ENCODE measurements at regions not wholly inside any gene's neighbourhood (a gene's known extent, or its start where the extent isn't known, plus 50 kb on each side); places are given as distances from the start of the nearest gene placed in this dataset.

DNA sequence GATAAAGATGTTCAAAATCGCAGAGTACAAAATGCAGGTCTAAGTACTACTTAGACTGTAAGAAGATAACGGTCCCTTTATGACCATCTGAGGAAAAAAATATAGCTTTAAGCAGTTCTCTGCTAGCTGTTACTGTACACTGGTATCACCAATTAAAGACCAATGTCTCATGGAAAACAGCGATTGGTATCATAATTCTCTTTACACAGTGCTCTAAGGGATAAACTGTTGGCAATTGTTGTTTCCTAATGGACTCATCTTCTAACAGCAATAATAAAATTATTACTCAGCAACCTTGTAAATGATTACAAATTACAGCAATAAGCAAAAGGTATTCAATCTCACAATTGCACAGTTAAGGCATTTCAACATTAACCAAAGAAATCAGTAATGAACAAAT lies 142.2 kb upstream of the DLGAP1 start:
- TF ChIP-seq EP300 (IDR thresholded peaks at IDR 0.05; ENCODE audit: borderline replicate concordance), result no peak
- TF ChIP-seq, protein P1, sequence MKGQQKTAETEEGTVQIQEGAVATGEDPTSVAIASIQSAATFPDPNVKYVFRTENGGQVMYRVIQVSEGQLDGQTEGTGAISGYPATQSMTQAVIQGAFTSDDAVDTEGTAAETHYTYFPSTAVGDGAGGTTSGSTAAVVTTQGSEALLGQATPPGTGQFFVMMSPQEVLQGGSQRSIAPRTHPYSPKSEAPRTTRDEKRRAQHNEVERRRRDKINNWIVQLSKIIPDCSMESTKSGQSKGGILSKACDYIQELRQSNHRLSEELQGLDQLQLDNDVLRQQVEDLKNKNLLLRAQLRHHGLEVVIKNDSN (IDR thresholded peaks at IDR 0.05), result no peak
- no peak for TF ChIP-seq NFIC (IDR thresholded peaks at IDR 0.05)
- TF ChIP-seq TEAD4 (IDR thresholded peaks at IDR 0.05), result no peak
- no peak for TF ChIP-seq TAF1 (IDR thresholded peaks at IDR 0.05; ENCODE audit: low read depth)
- TF ChIP-seq RAD21 (IDR thresholded peaks at IDR 0.05; ENCODE audit: low read depth), result no peak
- no peak for TF ChIP-seq ZBTB7A (IDR thresholded peaks at IDR 0.05; ENCODE audit: low read depth)
- no peak for TF ChIP-seq YY1 (IDR thresholded peaks at IDR 0.05; ENCODE audit: low read depth)
- TF ChIP-seq CREB1 (IDR thresholded peaks at IDR 0.05; ENCODE audit: low read depth), result no peak
- no peak for TF ChIP-seq FOXM1 (IDR thresholded peaks at IDR 0.05; ENCODE audit: borderline replicate concordance, low read depth)
- no peak for TF ChIP-seq TCF12 (IDR thresholded peaks at IDR 0.05; ENCODE audit: low read depth)
- TF ChIP-seq, protein P2, sequence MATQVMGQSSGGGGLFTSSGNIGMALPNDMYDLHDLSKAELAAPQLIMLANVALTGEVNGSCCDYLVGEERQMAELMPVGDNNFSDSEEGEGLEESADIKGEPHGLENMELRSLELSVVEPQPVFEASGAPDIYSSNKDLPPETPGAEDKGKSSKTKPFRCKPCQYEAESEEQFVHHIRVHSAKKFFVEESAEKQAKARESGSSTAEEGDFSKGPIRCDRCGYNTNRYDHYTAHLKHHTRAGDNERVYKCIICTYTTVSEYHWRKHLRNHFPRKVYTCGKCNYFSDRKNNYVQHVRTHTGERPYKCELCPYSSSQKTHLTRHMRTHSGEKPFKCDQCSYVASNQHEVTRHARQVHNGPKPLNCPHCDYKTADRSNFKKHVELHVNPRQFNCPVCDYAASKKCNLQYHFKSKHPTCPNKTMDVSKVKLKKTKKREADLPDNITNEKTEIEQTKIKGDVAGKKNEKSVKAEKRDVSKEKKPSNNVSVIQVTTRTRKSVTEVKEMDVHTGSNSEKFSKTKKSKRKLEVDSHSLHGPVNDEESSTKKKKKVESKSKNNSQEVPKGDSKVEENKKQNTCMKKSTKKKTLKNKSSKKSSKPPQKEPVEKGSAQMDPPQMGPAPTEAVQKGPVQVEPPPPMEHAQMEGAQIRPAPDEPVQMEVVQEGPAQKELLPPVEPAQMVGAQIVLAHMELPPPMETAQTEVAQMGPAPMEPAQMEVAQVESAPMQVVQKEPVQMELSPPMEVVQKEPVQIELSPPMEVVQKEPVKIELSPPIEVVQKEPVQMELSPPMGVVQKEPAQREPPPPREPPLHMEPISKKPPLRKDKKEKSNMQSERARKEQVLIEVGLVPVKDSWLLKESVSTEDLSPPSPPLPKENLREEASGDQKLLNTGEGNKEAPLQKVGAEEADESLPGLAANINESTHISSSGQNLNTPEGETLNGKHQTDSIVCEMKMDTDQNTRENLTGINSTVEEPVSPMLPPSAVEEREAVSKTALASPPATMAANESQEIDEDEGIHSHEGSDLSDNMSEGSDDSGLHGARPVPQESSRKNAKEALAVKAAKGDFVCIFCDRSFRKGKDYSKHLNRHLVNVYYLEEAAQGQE (IDR thresholded peaks at IDR 0.05; ENCODE audit: low read depth), result no peak
- TF ChIP-seq, protein P3, sequence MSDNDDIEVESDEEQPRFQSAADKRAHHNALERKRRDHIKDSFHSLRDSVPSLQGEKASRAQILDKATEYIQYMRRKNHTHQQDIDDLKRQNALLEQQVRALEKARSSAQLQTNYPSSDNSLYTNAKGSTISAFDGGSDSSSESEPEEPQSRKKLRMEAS (IDR thresholded peaks at IDR 0.05), result no peak
- TF ChIP-seq CEBPB (IDR thresholded peaks at IDR 0.05), result no peak
- no peak for TF ChIP-seq EGR1 (IDR thresholded peaks at IDR 0.05)

DNA sequence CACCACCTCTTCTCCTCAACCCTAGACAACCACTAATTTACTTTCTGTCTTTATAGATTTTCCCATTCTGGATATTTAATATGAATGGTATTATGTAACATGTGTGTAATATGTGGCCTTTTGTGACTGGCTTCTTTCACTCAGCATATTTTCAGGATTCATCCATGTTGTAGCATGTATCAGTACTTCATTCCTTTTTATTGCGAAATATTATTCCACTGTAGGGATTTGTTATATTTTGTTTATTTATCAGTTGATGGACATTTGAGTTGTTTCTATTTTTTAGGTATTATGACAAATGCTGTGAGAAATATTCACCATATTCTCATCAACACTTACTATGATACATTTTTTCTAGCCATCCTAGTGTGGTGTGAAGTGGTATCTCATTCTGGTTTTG lies 138.8 kb upstream of the DLGAP1 start:
- TF ChIP-seq TCF12 (IDR thresholded peaks at IDR 0.05; ENCODE audit: low read depth) (no peak), CEBPB (IDR thresholded peaks at IDR 0.05) (no peak), EGR1 (IDR thresholded peaks at IDR 0.05) (no peak), TAF1 (IDR thresholded peaks at IDR 0.05; ENCODE audit: low read depth) (no peak), NFIC (IDR thresholded peaks at IDR 0.05) (no peak), ZBTB7A (IDR thresholded peaks at IDR 0.05; ENCODE audit: low read depth) (no peak), CREB1 (IDR thresholded peaks at IDR 0.05; ENCODE audit: low read depth) (no peak), YY1 (IDR thresholded peaks at IDR 0.05; ENCODE audit: low read depth) (no peak), EP300 (IDR thresholded peaks at IDR 0.05; ENCODE audit: borderline replicate concordance) (no peak)

DNA sequence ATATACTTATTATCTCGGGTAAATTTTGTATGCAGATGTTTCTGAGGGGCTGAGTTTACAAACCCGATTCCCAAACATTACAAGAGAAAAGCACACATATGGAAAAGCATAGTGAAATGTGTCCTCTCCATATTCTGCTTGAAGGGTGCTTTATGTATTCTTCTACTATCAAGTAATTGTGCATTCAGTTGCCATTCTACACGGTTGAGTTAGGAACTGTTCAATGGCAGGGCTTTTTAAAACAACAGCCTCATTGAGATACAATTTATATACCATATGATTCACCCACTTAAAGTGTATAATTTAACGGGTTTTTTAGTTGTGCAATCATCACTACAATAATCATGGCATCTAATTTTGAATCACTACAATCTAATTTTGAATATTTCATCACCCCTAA lies 138.4 kb upstream of the DLGAP1 start:
- TF ChIP-seq NFIC (IDR thresholded peaks at IDR 0.05), result no peak
- TF ChIP-seq TAF1 (IDR thresholded peaks at IDR 0.05; ENCODE audit: low read depth), result no peak
- no peak for TF ChIP-seq CEBPB (IDR thresholded peaks at IDR 0.05)
- no peak for TF ChIP-seq EGR1 (IDR thresholded peaks at IDR 0.05)
- no peak for TF ChIP-seq FOXM1 (IDR thresholded peaks at IDR 0.05; ENCODE audit: borderline replicate concordance, low read depth)
- TF ChIP-seq ZBTB7A (IDR thresholded peaks at IDR 0.05; ENCODE audit: low read depth), result no peak
- TF ChIP-seq TCF12 (IDR thresholded peaks at IDR 0.05; ENCODE audit: low read depth), result no peak
- TF ChIP-seq, protein P1 (IDR thresholded peaks at IDR 0.05), result no peak
- no peak for TF ChIP-seq YY1 (IDR thresholded peaks at IDR 0.05; ENCODE audit: low read depth)
- TF ChIP-seq RAD21 (IDR thresholded peaks at IDR 0.05; ENCODE audit: low read depth), result no peak
- no peak for TF ChIP-seq CREB1 (IDR thresholded peaks at IDR 0.05; ENCODE audit: low read depth)
- TF ChIP-seq, protein P2 (IDR thresholded peaks at IDR 0.05; ENCODE audit: low read depth), result no peak
- TF ChIP-seq TEAD4 (IDR thresholded peaks at IDR 0.05), result no peak
- TF ChIP-seq, protein P3 (IDR thresholded peaks at IDR 0.05), result no peak
- no peak for TF ChIP-seq EP300 (IDR thresholded peaks at IDR 0.05; ENCODE audit: borderline replicate concordance)

DNA sequence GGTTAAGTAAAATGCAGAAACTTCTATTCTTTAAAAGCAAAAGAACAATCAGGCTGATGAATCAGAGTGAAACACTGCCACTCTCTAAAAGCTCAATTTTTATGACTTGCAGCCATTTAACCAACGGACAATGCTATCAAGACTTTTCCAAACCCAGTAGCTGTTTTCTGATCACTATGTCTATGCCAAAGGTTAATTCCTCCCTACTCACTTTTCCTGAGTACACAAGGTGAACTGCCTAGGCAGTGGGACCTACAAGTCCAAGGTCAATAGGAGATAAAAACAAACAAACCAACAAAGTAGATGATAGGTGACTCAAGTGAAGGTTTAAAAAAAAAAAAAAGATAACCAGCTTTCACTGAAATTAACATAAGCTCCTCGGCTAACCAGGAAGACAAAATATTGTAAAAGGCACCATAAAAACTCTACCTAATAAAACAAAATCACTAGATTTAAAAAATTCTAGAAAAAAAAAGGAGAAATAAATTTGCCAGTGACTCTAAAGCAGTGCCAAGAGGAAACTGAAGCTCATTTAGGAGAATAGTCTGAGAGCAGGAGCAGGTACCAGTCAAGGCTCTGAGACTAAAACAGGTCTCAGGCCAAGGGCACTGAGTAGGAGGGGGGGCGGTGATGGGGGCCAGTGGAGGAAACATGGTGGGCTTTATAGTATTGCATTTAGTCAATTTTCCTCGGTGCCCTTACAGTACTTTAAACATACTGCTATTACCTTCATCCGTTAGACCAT lies 134.1 kb upstream of the DLGAP1 start:
- TF ChIP-seq EP300 (IDR thresholded peaks at IDR 0.05; ENCODE audit: borderline replicate concordance) (no peak), TCF12 (IDR thresholded peaks at IDR 0.05; ENCODE audit: low read depth) (no peak), RAD21 (IDR thresholded peaks at IDR 0.05; ENCODE audit: low read depth) (no peak), CREB1 (IDR thresholded peaks at IDR 0.05; ENCODE audit: low read depth) (no peak), TEAD4 (IDR thresholded peaks at IDR 0.05) (no peak), NFIC (IDR thresholded peaks at IDR 0.05) (no peak), YY1 (IDR thresholded peaks at IDR 0.05; ENCODE audit: low read depth) (no peak), EGR1 (IDR thresholded peaks at IDR 0.05) (no peak), CEBPB (IDR thresholded peaks at IDR 0.05) (no peak), FOXM1 (IDR thresholded peaks at IDR 0.05; ENCODE audit: borderline replicate concordance, low read depth) (no peak), TAF1 (IDR thresholded peaks at IDR 0.05; ENCODE audit: low read depth) (no peak), ZBTB7A (IDR thresholded peaks at IDR 0.05; ENCODE audit: low read depth) (no peak)
- TF ChIP-seq, protein P1 (IDR thresholded peaks at IDR 0.05), result no peak
- TF ChIP-seq, protein P3 (IDR thresholded peaks at IDR 0.05), result no peak
- TF ChIP-seq, protein P2 (IDR thresholded peaks at IDR 0.05; ENCODE audit: low read depth), result no peak
